ENCODE measurements at regions not wholly inside any gene's neighbourhood (a gene's known extent, or its start where the extent isn't known, plus 50 kb on each side); places are given as distances from the start of the nearest gene placed in this dataset.
"Not testable (repeated sequence)": the region's sequence is repeated elsewhere in the genome, so short reads cannot be mapped to it uniquely, and the experiment has no call there.

DNA sequence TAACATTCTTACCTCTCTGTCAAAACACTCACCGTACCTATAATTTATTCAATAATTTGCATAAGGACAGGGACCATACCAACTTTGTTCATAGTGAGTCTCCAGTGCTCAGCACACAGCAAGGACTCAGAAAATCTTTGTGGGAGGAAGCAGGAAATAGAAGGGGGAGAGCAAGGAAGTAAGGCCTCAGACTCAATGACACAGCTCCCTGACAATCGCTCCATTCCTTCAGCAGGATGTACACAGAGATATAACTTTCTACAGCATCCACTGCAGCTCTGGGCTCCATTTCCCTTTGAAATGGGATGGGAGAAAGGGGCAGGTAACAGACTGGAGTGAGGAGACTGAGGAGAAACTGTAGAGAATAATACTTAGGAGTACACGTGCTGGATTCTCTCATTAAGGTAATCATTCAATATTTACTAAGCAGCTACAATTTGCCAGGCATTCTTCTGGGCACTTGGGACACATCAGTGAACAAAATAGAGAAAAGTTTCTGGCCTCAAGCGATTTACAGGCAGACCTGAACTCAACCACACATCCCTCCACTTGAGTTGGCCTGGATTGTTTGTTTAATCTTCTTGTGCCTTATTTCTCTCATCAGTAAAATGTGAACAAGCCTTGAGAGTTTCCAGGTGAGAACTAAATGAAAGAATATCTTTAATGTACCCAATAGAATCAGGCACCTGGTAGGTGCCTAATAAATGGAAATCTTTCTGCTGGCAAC lies 330.3 kb upstream of the THBS1 start:
- no peak for DNase-seq (ENCODE audit: low spot score)

- DNase-seq (ENCODE audit: low spot score): no peak
Measured at GRCh38 chr15:39251413-39252133, 329.3 kb upstream of the THBS1 start.

DNA sequence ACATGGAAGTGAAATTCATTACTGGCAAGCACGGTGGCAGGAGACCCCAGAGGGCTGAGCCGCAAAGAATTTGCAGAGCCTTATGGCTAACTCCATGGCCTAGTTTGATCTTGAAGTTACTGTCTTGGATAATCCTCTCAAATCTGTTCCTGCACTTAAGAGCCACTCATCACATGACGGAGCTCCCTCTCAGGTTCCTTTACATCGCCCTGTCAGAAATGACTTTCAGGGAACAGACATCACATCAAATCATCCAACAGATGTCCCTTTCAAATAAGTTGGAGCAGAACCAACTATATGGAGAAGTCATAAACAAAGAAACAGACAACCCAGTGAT lies 328.8 kb upstream of the THBS1 start:
- DNase-seq (ENCODE audit: low spot score): no peak

GRCh38 chr15:39253552-39253951 lies 327.3 kb upstream of the THBS1 start:
- DNase-seq (ENCODE audit: low spot score): no peak

- no peak for DNase-seq (ENCODE audit: low spot score)
Measured at GRCh38 chr15:39254181-39254580, 326.7 kb upstream of the THBS1 start.

GRCh38 chr15:39255760-39256159 lies 325.1 kb upstream of the THBS1 start:
- DNase-seq (ENCODE audit: low spot score): no peak

DNA sequence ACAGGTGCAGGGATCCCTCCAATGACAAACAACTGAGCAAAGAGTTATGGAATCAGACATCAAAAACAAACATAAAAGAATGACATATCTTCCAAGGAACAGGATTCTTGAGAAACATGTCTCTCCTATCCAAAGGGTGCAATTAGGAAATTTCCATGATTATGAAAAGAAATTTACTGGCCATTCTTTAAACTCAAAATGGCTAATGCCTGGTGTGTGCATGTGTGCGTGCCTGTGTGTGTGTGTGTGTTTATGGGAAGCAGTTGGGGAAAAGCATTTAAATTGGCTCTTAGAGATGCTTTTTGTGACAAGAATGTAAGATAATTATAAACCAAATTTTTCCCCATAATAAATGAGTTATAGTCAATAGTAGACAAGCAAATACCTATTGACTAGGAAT lies 320.5 kb upstream of the THBS1 start:
- no peak for DNase-seq (ENCODE audit: low spot score)

- DNase-seq (ENCODE audit: low spot score): no peak
Measured at GRCh38 chr15:39260791-39261190, 320.1 kb upstream of the THBS1 start.

DNA sequence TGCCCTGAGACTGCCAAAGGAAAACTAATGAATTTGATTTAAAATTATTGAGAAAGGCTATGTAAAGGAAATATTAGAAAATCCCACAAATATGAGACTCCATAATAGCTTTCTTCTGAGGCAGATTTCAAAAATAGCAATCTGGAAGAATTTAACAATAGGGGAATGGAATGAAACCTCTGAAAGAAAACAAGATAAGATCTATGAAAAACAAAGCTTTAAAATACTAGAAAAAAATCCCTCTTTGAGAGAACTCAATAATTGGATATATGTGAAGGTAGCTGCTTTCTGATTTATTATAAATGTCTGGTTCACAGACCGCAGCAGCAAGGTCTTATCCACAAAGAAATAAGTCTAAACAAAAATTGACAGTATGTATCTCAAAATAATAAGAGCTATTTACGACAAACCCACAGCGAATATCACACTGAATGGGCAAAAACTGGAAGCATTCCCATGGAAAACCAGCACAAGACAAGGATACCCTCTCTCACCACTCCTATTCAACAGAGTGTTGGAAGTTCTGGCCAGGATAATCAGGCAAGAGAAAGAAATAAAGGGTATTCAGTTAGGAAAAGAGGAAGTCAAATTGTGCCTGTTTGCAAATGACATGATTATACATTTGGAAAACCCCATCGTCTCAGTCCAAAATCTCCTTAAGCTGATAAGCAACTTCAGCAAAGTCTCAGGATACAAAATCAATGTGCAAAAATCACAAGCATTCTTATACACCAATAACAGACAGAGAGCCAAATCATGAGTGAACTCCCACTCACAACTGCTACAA lies 319.3 kb upstream of the THBS1 start:
- not testable (repeated sequence) for DNase-seq (ENCODE audit: low spot score)

GRCh38 chr15:39262995-39263772 lies 317.7 kb upstream of the THBS1 start:
- DNase-seq (ENCODE audit: low spot score): not testable (repeated sequence)

DNA sequence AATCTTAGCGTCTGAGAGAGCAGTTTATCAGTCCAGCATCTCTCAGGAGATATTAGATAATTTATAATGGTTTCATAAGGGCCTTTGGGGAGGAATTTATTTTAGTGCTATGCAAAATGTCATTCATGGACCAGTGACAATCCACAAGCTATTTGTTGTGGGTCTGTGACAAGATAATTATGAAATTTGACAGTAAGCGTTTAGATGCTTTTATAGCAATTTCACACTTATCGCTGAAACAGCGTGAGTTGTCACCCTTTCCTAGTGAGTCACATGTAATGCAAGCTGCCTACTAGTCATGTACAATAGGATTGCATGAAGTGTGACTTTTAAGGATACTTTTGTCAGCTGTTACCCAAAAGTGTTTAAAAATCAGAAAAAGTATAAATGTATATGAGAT lies 315.6 kb upstream of the THBS1 start:
- no peak for DNase-seq (ENCODE audit: low spot score)

GRCh38 chr15:39266890-39267289 lies 314.0 kb upstream of the THBS1 start:
- DNase-seq (ENCODE audit: low spot score): no peak

DNA sequence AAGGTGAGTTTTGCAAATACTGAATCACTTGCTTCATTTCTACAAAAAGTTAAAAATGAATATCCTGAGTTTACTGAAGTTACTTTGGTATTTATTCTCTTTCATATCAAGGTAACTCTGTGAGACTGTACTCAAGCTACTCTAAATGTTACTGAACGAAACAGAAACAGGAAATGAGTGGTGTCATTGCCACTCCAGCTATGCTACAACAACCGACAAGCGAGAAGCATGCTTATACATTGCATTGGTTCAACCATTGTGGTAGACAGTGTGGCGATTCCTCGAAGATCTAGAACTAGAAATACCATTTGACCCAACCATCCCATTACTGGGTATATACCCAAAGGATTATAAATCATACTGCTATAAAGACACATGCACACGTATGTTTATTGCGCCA lies 313.2 kb upstream of the THBS1 start:
- no peak for DNase-seq (ENCODE audit: low spot score)

DNA sequence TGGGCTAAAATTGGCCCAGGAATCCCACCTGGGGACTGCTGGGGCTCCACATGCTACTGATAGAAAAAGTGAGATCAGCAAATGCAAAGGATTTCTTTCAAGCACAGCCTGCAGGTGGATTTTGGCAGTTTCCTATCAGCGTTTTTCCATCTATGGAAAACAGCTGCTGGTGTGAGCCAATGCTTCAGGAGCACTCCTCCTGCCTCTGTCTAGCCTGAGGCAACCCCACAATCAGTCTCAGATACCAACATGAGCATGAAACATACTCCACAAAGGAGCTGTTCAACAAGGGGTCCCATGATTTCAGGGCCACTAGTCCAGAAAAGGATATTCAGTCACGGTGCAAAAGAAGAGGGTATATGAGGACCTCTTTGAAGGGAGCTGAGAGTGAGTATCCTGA lies 311.5 kb upstream of the THBS1 start:
- DNase-seq (ENCODE audit: low spot score): no peak

DNA sequence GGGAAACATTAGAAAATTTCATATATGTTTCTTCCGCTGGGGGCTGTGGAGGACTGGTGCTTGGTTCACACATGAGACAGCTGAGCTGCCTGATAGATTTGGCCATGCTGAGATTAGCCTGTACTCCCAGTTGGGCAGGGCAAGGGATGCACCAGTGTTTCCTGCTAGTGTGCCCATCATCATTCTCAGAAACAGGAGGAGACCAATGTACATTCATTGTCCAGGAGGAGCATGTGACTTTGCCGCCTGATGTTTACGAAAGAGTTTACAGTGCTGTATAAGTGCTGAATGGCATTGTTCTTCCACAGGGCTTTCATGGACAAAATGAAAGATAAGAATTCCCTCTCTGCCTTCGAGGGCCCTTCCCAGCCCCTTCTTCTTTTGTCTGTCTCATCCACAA lies 311.1 kb upstream of the THBS1 start:
- no peak for DNase-seq (ENCODE audit: low spot score)

DNA sequence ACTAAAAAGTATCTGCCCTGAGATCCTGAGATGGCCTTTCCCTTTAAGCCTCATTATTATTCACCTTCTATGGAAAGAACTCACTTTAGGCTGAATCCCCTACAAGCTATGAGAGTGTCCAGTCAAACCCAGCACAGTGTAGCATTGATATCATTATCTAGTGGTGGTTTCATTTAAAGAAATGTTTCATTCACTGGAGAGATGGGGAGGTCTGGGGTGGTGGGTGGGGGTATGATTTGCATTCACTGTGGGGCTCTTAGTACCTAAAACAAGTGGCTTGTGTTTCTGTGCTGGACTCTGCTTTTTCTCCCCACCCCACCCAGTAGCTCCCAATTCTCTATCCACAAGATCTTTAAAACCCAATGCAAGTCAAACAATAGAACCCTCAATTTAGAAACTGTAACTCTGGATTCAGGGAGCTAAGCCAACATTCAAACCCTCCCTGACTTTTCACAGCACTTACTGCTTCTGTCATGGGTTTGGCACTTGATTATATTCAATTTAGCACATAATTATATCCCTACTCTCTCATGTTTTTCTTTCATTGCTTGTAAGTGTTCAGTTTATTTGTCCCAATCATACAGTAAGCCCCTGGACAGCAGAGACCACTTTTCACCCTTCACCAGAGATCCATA lies 310.5 kb upstream of the THBS1 start:
- DNase-seq (ENCODE audit: low spot score): no peak

DNA sequence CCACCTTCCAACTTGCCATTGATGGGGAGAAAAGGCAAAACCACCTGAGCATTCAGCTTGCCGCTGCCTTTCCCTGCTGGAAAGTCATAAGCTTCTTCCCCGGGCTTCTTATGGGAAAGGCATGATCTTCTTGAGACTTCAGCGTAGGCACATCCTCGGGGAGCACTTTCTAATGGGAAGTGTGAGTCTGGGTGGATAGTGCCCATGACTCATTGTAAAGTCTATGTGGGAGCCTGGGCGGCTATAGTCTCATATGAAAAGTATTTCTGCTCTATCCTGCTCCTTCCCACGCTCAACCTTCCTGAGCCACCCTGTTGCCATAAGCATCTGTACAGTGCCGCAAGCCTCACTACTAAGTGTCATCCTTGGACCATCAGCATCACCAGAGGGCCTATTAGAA lies 309.9 kb upstream of the THBS1 start:
- no peak for DNase-seq (ENCODE audit: low spot score)

GRCh38 chr15:39272901-39273300 lies 308.0 kb upstream of the THBS1 start:
- DNase-seq (ENCODE audit: low spot score): no peak

- DNase-seq (ENCODE audit: low spot score): peak; percentile 14
Measured at GRCh38 chr15:39273717-39274411, 307.0 kb upstream of the THBS1 start.

- DNase-seq (ENCODE audit: low spot score): no peak
Measured at GRCh38 chr15:39275066-39275465, 305.8 kb upstream of the THBS1 start.

DNA sequence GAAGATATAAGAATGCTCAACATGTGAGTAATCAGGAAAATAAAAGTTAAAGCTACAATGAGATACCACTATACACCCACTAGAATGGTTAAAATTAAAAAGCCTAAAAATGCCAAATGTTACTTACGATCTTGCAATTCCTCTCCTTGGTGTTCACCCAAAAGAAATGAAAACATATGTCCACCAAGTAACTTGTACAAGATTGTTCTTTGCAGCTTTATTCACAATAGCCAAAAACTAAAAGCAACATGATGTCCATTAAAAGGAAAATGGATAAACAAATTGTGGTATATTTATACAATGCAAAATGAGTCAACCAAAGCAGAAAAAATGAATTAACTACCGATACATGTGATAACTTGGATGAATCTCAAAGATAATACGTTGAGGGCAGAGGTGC lies 301.6 kb upstream of the THBS1 start:
- DNase-seq (ENCODE audit: low spot score): no peak

Measured in HuH-7 (cell line).